ENCODE measurements at regions not wholly inside any gene's neighbourhood (a gene's known extent, or its start where the extent isn't known, plus 50 kb on each side); places are given as distances from the start of the nearest gene placed in this dataset.

DNA sequence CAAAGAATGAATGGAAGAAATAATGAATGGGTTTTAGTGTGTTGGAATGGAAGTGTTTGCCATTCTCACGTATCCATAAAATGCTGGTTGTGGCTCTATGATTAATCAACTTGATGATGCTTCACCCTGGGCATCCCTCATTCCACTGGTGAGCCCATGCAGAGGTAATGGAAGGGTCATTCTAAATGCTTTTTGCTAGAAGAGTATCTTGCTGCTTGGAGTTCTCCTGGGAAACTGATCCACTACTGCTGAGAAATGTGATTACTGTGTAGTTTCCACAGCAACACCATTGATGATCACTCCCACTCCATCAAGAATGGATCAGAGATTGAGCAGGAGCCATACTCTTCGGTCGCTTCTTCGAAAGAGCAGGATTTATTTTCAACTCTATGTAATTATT is 101.6 kb downstream of the ARL5B start:
- TF ChIP-seq, protein P1, sequence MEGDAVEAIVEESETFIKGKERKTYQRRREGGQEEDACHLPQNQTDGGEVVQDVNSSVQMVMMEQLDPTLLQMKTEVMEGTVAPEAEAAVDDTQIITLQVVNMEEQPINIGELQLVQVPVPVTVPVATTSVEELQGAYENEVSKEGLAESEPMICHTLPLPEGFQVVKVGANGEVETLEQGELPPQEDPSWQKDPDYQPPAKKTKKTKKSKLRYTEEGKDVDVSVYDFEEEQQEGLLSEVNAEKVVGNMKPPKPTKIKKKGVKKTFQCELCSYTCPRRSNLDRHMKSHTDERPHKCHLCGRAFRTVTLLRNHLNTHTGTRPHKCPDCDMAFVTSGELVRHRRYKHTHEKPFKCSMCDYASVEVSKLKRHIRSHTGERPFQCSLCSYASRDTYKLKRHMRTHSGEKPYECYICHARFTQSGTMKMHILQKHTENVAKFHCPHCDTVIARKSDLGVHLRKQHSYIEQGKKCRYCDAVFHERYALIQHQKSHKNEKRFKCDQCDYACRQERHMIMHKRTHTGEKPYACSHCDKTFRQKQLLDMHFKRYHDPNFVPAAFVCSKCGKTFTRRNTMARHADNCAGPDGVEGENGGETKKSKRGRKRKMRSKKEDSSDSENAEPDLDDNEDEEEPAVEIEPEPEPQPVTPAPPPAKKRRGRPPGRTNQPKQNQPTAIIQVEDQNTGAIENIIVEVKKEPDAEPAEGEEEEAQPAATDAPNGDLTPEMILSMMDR (IDR thresholded peaks at IDR 0.05; ENCODE audit: low read depth, low read length, missing control alignments), result no peak
- H3K4me3 ChIP-seq (replicated peaks; ENCODE audit: low read depth, low read length), result no peak overlapping the region
- DNase-seq (ENCODE audit: extremely low read depth, low read depth), result no peak

DNA sequence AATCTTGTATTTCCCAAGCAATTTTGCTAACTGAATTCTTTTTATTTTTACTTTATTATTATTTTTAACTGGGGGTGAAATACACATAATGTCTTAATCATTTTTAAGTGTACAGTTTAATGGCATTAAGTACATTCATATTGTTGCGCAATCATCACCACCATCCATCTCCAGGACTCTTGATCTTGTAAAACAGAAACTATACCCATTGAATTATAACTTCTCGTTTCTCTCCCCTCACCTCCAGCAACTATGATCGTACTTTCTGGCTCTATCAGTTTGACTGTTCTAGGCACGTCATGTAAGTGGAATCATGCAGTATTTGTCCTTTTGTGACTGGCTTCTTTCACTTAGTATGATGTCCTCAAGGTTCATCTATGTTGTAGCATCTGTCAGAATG is 108.8 kb downstream of the ARL5B start:
- H3K4me3 ChIP-seq (replicated peaks; ENCODE audit: low read depth, low read length), result no peak overlapping the region
- TF ChIP-seq, protein P1 (IDR thresholded peaks at IDR 0.05; ENCODE audit: low read depth, low read length, missing control alignments), result no peak
- DNase-seq (ENCODE audit: extremely low read depth, low read depth), result no peak

DNA sequence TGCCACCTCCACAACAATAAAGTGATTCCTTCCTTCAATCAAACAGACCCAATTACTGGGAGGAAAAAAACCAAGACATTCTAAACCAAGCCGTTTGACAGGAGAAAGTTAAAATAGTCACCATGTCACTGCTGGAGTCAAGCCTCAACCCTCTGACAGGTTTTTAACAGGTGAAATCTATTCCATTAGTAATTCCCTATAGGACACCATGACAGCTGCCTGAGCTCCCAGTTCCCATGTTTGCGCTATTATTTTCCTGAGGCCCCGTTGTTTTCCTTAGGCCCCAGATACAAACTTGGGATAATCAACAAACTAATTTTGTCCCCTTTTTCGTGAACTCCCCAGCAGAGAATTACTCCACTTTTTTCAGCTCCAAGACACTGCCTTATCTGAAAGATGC is 113.9 kb downstream of the ARL5B start:
- H3K4me3 ChIP-seq (replicated peaks; ENCODE audit: low read depth, low read length), result no peak overlapping the region
- TF ChIP-seq, protein P1 (IDR thresholded peaks at IDR 0.05; ENCODE audit: low read depth, low read length, missing control alignments), result no peak
- DNase-seq (ENCODE audit: extremely low read depth, low read depth), result no peak

DNA sequence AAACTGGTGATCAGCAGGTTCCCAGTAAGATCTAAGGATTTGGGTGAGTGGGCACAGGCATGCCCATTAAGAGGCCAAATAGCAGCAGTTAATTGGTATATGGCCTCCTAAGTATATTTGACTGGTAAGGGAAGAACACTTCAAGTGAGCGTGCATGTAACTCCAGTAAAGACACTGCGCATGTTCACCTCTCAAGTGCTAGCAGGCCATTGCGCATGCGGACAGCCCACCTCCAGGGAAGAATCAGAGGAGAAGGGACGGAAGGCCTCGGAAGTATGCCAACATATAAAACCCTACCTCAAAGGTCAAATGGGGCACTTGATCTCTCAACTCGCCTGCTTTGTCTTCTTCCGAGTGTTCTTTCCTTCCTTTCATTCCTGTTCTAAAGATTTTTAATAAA is 118.0 kb downstream of the ARL5B start:
- no peak overlapping the region for H3K4me3 ChIP-seq (replicated peaks; ENCODE audit: low read depth, low read length)
- DNase-seq (ENCODE audit: extremely low read depth, low read depth), result no peak
- TF ChIP-seq, protein P1 (IDR thresholded peaks at IDR 0.05; ENCODE audit: low read depth, low read length, missing control alignments), result no peak

DNA sequence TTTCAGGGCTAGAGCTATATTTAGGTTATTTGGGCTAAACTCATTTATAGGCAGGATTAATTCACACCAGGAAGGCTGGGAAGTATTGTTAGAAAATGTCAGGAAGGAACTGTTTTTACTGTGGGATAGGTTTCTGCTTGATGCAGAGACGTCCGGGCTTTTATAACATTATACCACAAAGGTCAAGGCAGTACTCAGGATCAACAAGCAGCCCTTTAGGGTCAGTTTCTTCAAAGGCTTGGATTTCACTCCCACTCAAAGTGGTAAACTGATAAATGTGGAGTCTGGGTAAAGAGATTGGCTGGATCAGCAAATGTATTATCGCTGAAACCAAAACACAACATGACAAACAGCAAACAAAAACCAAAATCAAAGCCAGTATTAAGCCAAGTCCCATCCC is 127.2 kb downstream of the ARL5B start:
- H3K4me3 ChIP-seq (replicated peaks; ENCODE audit: low read depth, low read length), result no peak overlapping the region
- no peak for DNase-seq (ENCODE audit: extremely low read depth, low read depth)

DNA sequence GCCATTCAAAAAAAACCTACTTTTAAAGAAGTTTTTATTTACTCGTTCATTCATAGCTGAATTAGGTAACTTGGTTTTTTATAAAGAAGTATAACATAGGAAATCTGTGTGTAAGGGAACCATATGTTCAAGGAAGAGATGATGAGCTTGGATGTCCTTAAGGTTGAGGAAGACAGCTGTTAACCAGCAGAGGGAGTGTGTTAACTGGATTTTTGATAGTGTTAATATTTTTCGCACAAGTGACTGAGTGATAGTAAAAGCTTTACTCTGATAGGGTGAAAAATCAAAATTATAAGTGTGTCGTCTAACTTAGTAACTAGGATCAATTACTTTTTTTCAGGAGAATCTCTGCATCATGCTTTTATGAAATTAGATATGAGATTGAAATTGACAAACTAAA is 134.7 kb downstream of the ARL5B start:
- no peak for DNase-seq (ENCODE audit: extremely low read depth, low read depth)
- H3K4me3 ChIP-seq (replicated peaks; ENCODE audit: low read depth, low read length), result no peak overlapping the region
- TF ChIP-seq, protein P1 (IDR thresholded peaks at IDR 0.05; ENCODE audit: low read depth, low read length, missing control alignments), result no peak

More for the DNA sequence above, 127.2 kb downstream of the ARL5B start:
- TF ChIP-seq, protein P1 (IDR thresholded peaks at IDR 0.05; ENCODE audit: low read depth, low read length, missing control alignments), result no peak

DNA sequence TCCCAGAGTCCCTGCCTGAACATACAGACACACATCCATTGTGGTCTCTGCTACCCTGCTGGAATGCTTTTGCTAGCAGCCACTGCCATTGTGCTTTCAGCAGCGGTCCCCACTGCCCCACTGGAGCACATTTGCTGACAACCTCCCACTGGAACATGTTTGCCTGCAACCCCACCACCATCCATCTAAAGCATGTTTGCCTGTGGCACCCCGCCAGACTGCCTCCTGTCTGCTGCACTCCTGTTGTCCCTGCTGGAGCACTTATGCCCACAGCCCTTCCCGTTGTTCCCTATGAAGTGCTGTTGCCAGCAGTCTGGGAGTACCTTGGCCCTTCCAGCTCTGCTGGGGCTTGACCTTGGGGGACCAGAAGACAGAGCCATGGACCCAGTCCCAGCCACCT is 136.3 kb downstream of the ARL5B start:
- TF ChIP-seq, protein P1 (IDR thresholded peaks at IDR 0.05; ENCODE audit: low read depth, low read length, missing control alignments), result no peak
- no peak overlapping the region for H3K4me3 ChIP-seq (replicated peaks; ENCODE audit: low read depth, low read length)
- DNase-seq (ENCODE audit: extremely low read depth, low read depth), result no peak
